OCI-LY7 (cell line): ENCODE measurements at regions not wholly inside any gene's neighbourhood (a gene's known extent, or its start where the extent isn't known, plus 50 kb on each side); places are given as distances from the start of the nearest gene placed in this dataset.

Experiments used
- BruUV-seq: library from RNA; stranded (reverse); fragments of 400-500 nt; replicated peaks from 2 replicates; lab custom pipeline; 2021; lab: Mats Ljungman, UMichigan
- CTCF ChIA-PET: fragments of 300-600 bp; sonication (Branson Sonifier 250); formaldehyde crosslinking; loops from one replicate; lab custom pipeline; 2022; ENCODE audit warnings: antibody characterized with exemption; ENCODE audit not compliant: unreplicated experiment; lab: Charles Lee
- POLR2A ChIA-PET: fragments of 300-600 bp; sonication (Branson Sonifier 250); formaldehyde crosslinking; loops from one replicate; lab custom pipeline; 2022; ENCODE audit warnings: antibody characterized with exemption; lab: Charles Lee
- DNase-seq: peaks from one replicate; pipeline ENCODE4 v3.0.0-alpha.2; 2015; ENCODE audit warnings: low spot score
- H2AFZ ChIP-seq: fragments of 200-600 bp; sonication (generic), shearing (Covaris generic); 2 replicates; pipeline ENCODE4 v1.6.1; 2014; ENCODE audit warnings: mild to moderate bottlenecking, antibody characterized with exemption, low read length, moderate library complexity
- H3K27ac ChIP-seq: fragments of 200-600 bp; sonication (generic); 2 replicates; pipeline ENCODE4 v1.5.1; 2014; ENCODE audit warnings: mixed run types, low read depth, mild to moderate bottlenecking, moderate library complexity, low read length, inconsistent platforms; ENCODE audit not compliant: poor library complexity, severe bottlenecking
- H3K36me3 ChIP-seq: fragments of 200-600 bp; sonication (generic); 2 replicates; pipeline ENCODE4 v1.6.1; 2014; ENCODE audit warnings: mild to moderate bottlenecking, antibody characterized with exemption, low read length, moderate library complexity, mixed read lengths; ENCODE audit not compliant: insufficient read depth
- H3K4me1 ChIP-seq: fragments of 200-600 bp; sonication (generic); 2 replicates; pipeline ENCODE4 v1.5.1; 2014; ENCODE audit warnings: mild to moderate bottlenecking, low read length; ENCODE audit not compliant: insufficient read depth, poor library complexity, severe bottlenecking
- H3K4me2 ChIP-seq: fragments of 200-600 bp; sonication (generic); 2 replicates; pipeline ENCODE4 v1.6.1; 2014; ENCODE audit warnings: mild to moderate bottlenecking, low read length
- H3K4me3 ChIP-seq: fragments of 200-600 bp; sonication (generic); 2 replicates; pipeline ENCODE4 v1.5.1; 2014; ENCODE audit warnings: mild to moderate bottlenecking, low read depth, low read length; ENCODE audit not compliant: poor library complexity, severe bottlenecking
- H3K79me2 ChIP-seq: fragments of 200-600 bp; sonication (generic); 2 replicates; pipeline ENCODE4 v1.6.1; 2016; ENCODE audit warnings: low read depth, mild to moderate bottlenecking, low read length, moderate library complexity, mixed read lengths; ENCODE audit not compliant: insufficient read depth
- H3K9me2 ChIP-seq: fragments of 200-600 bp; sonication (generic); 2 replicates; pipeline ENCODE4 v1.6.1; 2016; ENCODE audit warnings: mild to moderate bottlenecking, low read length, mixed read lengths; ENCODE audit not compliant: insufficient read depth
- H3K9me3 ChIP-seq: fragments of 200-600 bp; sonication (generic); 2 replicates; pipeline ENCODE4 v1.6.1; 2014; ENCODE audit warnings: mild to moderate bottlenecking, mixed run types, low read length, mixed read lengths
- H4K20me1 ChIP-seq: fragments of 200-600 bp; sonication (generic); 2 replicates; pipeline ENCODE4 v1.6.1; 2014; ENCODE audit warnings: mild to moderate bottlenecking, antibody characterized with exemption, low read length, moderate library complexity, mixed read lengths; ENCODE audit not compliant: insufficient read depth
- CTCF ChIP-seq: fragments of 200-600 bp; sonication (generic); conservative IDR thresholded peaks from 2 replicates; pipeline ENCODE4 v1.5.1; 2014; ENCODE audit warnings: mild to moderate bottlenecking, antibody characterized with exemption, low read length, moderate library complexity, mixed read lengths
- EZH2phosphoT487 ChIP-seq: fragments of 200-600 bp; sonication (generic); IDR thresholded peaks from 2 replicates; pipeline ENCODE4 v1.6.1; 2018; ENCODE audit warnings: low read depth, borderline replicate concordance, mild to moderate bottlenecking, mixed run types, antibody characterized with exemption, low read length, moderate library complexity, mixed read lengths
- intact Hi-C: fragments of 100-400 bp; cut with micrococcal nuclease; formaldehyde crosslinking; loops from one replicate; pipeline ENCODE4 v1.10.0; 2022; ENCODE audit not compliant: unreplicated experiment

GRCh38 chr10:44714451-44714850 lies 196.7 kb upstream of the TMEM72 start:
- no peaks in the 10 kb centered on the region for H3K36me3 ChIP-seq
- ChIA-PET CTCF (no interaction called here), POLR2A (interaction anchor here (0.6 kb wide), 1 partner anchor 113 kb away, joined by 3 read pairs; no protein-coding TSS in a partner anchor)
- no peak overlapping the region for H2AFZ ChIP-seq
- H4K20me1 ChIP-seq, result no peaks in the 10 kb centered on the region
- intact Hi-C loops, result no loop called here
- H3K27ac ChIP-seq, result no peak overlapping the region
- DNase-seq, result no peak
- H3K79me2 ChIP-seq, result no peaks in the 10 kb centered on the region
- H3K4me2 ChIP-seq, result no peak overlapping the region
- no peak overlapping the region for H3K4me3 ChIP-seq
- BruUV-seq, result no TSS peak
- no peak for TF ChIP-seq EZH2phosphoT487
- no peak for TF ChIP-seq CTCF
- no peaks in the 10 kb centered on the region for H3K9me2 ChIP-seq
- no peaks in the 10 kb centered on the region for H3K4me1 ChIP-seq
- no peaks in the 10 kb centered on the region for H3K9me3 ChIP-seq

DNA sequence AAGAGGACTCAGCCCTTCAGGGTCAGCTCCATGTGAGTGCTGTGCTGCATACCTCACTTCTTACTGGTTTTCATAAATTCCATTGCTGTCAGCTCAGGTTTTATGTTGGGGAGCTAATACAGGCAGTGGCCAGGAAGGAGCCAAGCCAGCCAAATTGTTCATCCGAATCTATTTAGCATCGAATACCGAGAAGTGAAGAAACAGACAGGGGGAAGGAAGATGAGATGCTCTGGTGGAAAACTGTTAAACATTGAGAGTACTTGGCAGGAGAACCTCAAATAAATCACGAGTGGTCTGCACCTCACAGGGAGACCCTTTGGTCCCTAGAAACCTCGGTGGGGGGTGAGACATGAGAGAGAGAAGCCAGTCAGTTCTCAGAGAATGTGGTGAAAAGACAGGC lies 196.0 kb upstream of the TMEM72 start:
- no TSS peak for BruUV-seq
- no peak overlapping the region for H3K27ac ChIP-seq
- no peaks in the 10 kb centered on the region for H3K9me3 ChIP-seq
- intact Hi-C loops, result no loop called here
- no peak for DNase-seq
- no peak overlapping the region for H2AFZ ChIP-seq
- ChIA-PET POLR2A (no interaction called here), CTCF (no interaction called here)
- no peak overlapping the region for H3K4me3 ChIP-seq
- no peaks in the 10 kb centered on the region for H3K36me3 ChIP-seq
- H3K79me2 ChIP-seq, result no peaks in the 10 kb centered on the region
- H3K9me2 ChIP-seq, result no peaks in the 10 kb centered on the region
- H3K4me1 ChIP-seq, result no peaks in the 10 kb centered on the region
- no peak for TF ChIP-seq CTCF
- TF ChIP-seq EZH2phosphoT487, result no peak
- no peaks in the 10 kb centered on the region for H4K20me1 ChIP-seq
- H3K4me2 ChIP-seq, result no peak overlapping the region

GRCh38 chr10:44716470-44717015 lies 194.6 kb upstream of the TMEM72 start:
- no peak for TF ChIP-seq EZH2phosphoT487
- no peak for TF ChIP-seq CTCF
- H3K79me2 ChIP-seq, result no peaks in the 10 kb centered on the region
- H3K9me3 ChIP-seq, result no peaks in the 10 kb centered on the region
- ChIA-PET POLR2A (no interaction called here), CTCF (no interaction called here)
- DNase-seq, result no peak
- H3K4me3 ChIP-seq, result no peak overlapping the region
- no peak overlapping the region for H2AFZ ChIP-seq
- no peaks in the 10 kb centered on the region for H3K36me3 ChIP-seq
- H3K4me2 ChIP-seq, result no peak overlapping the region
- no peaks in the 10 kb centered on the region for H4K20me1 ChIP-seq
- intact Hi-C loops, result no loop called here
- H3K4me1 ChIP-seq, result no peaks in the 10 kb centered on the region
- BruUV-seq, result no TSS peak
- no peaks in the 10 kb centered on the region for H3K9me2 ChIP-seq
- H3K27ac ChIP-seq, result no peak overlapping the region
